Mucosa of stomach (tissue), 1 donor: ENCODE measurements at regions not wholly inside any gene's neighbourhood (a gene's known extent, or its start where the extent isn't known, plus 50 kb on each side); places are given as distances from the start of the nearest gene placed in this dataset.

ENCODE experiments used
- H3K27me3 ChIP-seq: one replicate; pipeline ENCODE4 v1.7.0; 2013; ENCODE audit warnings: mild to moderate bottlenecking, low read length; ENCODE audit not compliant: control insufficient read depth, insufficient read depth
- H3K36me3 ChIP-seq: one replicate; pipeline ENCODE4 v1.7.0; 2013; ENCODE audit warnings: low read length; ENCODE audit not compliant: control insufficient read depth, insufficient read depth
- H3K4me1 ChIP-seq: one replicate; pipeline ENCODE4 v1.7.0; 2013; ENCODE audit warnings: mild to moderate bottlenecking, low read length; ENCODE audit not compliant: control insufficient read depth, insufficient read depth
- H3K4me3 ChIP-seq: one replicate; pipeline ENCODE4 v1.7.0; 2013; ENCODE audit warnings: low read length
- H3K9ac ChIP-seq: one replicate; pipeline ENCODE4 v1.7.0; 2013; ENCODE audit warnings: mild to moderate bottlenecking, low read length, moderate library complexity
- H3K9me3 ChIP-seq: one replicate; pipeline ENCODE4 v1.7.0; 2013; ENCODE audit warnings: mild to moderate bottlenecking, low read length, moderate library complexity; ENCODE audit not compliant: control insufficient read depth
- donor health status: Pancreatic carcinoma.

GRCh38 chr12:92289629-92290349 is 144.1 kb upstream of the BTG1 start:
- no peak overlapping the region for H3K9ac ChIP-seq
- H3K27me3 ChIP-seq = no peaks in the 10 kb centered on the region
- H3K4me3 ChIP-seq = no peak overlapping the region
- no peaks in the 10 kb centered on the region for H3K4me1 ChIP-seq
- no peaks in the 10 kb centered on the region for H3K36me3 ChIP-seq
- no peaks in the 10 kb centered on the region for H3K9me3 ChIP-seq

DNA sequence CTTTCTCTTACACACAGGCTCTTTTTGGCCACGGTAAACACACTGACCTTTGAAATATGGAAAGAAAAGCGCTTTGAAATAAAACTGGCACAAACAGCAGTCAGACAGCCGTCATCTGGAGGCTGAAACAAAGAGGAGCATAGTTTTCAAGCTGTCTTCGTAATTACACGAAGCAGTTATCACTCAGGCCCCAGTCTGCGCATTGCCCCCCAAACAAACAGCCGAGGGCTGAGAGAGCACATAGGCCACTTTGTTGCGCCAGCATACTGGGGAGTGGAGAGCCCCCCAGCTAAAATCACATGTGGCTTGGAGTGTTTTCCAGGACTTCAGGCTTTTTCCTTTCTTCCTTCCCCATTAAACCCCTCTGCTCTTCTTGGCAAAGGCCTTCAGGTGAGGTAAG is 142.9 kb upstream of the BTG1 start:
- Histone ChIP-seq H3K4me1 (no peaks in the 10 kb centered on the region), H3K27me3 (no peaks in the 10 kb centered on the region), H3K36me3 (no peaks in the 10 kb centered on the region), H3K4me3 (no peak overlapping the region), H3K9ac (no peak overlapping the region), H3K9me3 (no peaks in the 10 kb centered on the region)

GRCh38 chr12:92278378-92278828 is 132.8 kb upstream of the BTG1 start:
- no peaks in the 10 kb centered on the region for H3K4me1 ChIP-seq
- no peaks in the 10 kb centered on the region for H3K36me3 ChIP-seq
- H3K4me3 ChIP-seq = no peak overlapping the region
- H3K9me3 ChIP-seq = no peaks in the 10 kb centered on the region
- no peak overlapping the region for H3K9ac ChIP-seq
- no peaks in the 10 kb centered on the region for H3K27me3 ChIP-seq

- Histone ChIP-seq H3K4me1 (no peaks in the 10 kb centered on the region), H3K27me3 (no peaks in the 10 kb centered on the region), H3K9ac (no peak overlapping the region), H3K36me3 (no peaks in the 10 kb centered on the region), H3K9me3 (no peaks in the 10 kb centered on the region), H3K4me3 (no peak overlapping the region)
Measured at GRCh38 chr12:92277795-92278194, 132.1 kb upstream of the BTG1 start.

DNA sequence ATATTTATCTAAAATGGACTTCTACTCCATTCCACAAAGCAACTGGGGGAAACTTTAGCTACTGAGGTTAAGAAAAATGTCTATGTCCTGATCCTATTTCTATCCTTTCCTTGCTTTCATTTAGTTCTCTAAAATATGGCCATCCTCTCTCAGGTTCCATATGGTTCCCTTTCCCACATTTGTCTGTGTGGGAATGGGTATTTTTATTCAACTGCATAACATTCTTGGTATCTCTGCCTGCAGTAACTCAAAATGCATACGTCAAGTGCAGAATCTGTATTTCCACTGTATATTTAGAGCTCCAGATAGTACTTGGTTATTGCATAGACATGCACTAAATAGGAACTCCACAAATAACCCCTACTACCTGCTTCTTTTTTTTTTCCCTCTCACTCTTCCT is 130.6 kb upstream of the BTG1 start:
- H3K9ac ChIP-seq = no peak overlapping the region
- no peaks in the 10 kb centered on the region for H3K9me3 ChIP-seq
- H3K4me3 ChIP-seq = no peak overlapping the region
- no peaks in the 10 kb centered on the region for H3K36me3 ChIP-seq
- H3K27me3 ChIP-seq = no peaks in the 10 kb centered on the region
- H3K4me1 ChIP-seq = no peaks in the 10 kb centered on the region

GRCh38 chr12:92275443-92276154 is 130.0 kb upstream of the BTG1 start:
- no peaks in the 10 kb centered on the region for H3K36me3 ChIP-seq
- H3K27me3 ChIP-seq = no peaks in the 10 kb centered on the region
- no peaks in the 10 kb centered on the region for H3K4me1 ChIP-seq
- H3K9me3 ChIP-seq = no peaks in the 10 kb centered on the region
- no peak overlapping the region for H3K4me3 ChIP-seq
- H3K9ac ChIP-seq = no peak overlapping the region

- no peaks in the 10 kb centered on the region for H3K9me3 ChIP-seq
- no peaks in the 10 kb centered on the region for H3K36me3 ChIP-seq
- H3K9ac ChIP-seq = no peak overlapping the region
- no peaks in the 10 kb centered on the region for H3K4me1 ChIP-seq
- H3K27me3 ChIP-seq = no peaks in the 10 kb centered on the region
- no peak overlapping the region for H3K4me3 ChIP-seq
Measured at GRCh38 chr12:92273076-92273475, 127.4 kb upstream of the BTG1 start.

- no peaks in the 10 kb centered on the region for H3K9me3 ChIP-seq
- no peaks in the 10 kb centered on the region for H3K27me3 ChIP-seq
- no peaks in the 10 kb centered on the region for H3K4me1 ChIP-seq
- H3K9ac ChIP-seq = no peak overlapping the region
- H3K4me3 ChIP-seq = no peak overlapping the region
- H3K36me3 ChIP-seq = no peaks in the 10 kb centered on the region
Measured at GRCh38 chr12:92272061-92272964, 126.7 kb upstream of the BTG1 start.

DNA sequence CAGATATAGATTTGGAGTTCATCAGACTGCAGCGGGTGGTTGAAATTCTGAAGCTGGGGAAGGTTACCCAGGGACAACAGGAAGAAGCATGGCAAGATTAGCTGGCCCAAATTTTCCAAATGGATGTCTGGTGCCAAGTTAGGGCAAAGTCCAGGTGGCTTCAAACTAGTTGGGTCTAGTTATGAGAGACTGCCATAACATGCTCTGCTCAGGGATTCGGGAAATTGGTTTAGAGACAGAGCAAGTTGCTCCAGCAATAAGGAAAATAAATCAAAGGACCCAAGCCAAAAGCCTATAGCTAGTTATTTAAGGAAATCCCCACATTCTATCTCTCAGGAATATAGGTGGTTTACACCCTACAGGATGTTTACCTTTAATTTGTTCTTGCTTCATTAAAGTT is 125.7 kb upstream of the BTG1 start:
- H3K9me3 ChIP-seq = no peaks in the 10 kb centered on the region
- no peaks in the 10 kb centered on the region for H3K36me3 ChIP-seq
- H3K27me3 ChIP-seq = no peaks in the 10 kb centered on the region
- no peaks in the 10 kb centered on the region for H3K4me1 ChIP-seq
- H3K4me3 ChIP-seq = no peak overlapping the region
- no peak overlapping the region for H3K9ac ChIP-seq

DNA sequence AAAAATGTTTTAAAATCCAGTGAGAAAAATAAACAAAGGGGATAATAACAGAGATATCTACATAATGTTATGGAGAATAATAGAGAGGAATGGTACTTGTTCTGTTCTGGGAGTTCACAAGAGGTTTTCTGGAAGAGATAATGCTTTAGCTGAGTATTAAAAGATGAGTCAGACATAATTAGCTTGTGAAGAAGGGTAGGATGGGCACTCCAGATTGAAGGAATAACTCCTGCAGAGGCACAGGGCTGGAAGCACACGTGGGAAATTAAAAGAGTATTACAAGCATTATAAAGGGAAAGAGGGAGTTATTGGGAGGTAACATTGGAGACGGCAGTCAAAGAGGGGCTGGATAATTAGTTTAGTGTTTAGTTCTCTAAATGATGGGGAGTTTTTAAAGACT is 124.9 kb upstream of the BTG1 start:
- Histone ChIP-seq H3K4me1 (no peaks in the 10 kb centered on the region), H3K36me3 (no peaks in the 10 kb centered on the region), H3K9me3 (no peaks in the 10 kb centered on the region), H3K9ac (no peak overlapping the region), H3K4me3 (no peak overlapping the region), H3K27me3 (no peaks in the 10 kb centered on the region)

- no peak overlapping the region for H3K9ac ChIP-seq
- no peaks in the 10 kb centered on the region for H3K9me3 ChIP-seq
- H3K4me3 ChIP-seq = no peak overlapping the region
- H3K36me3 ChIP-seq = no peaks in the 10 kb centered on the region
- no peaks in the 10 kb centered on the region for H3K27me3 ChIP-seq
- H3K4me1 ChIP-seq = no peaks in the 10 kb centered on the region
Measured at GRCh38 chr12:92268946-92269345, 123.3 kb upstream of the BTG1 start.

GRCh38 chr12:92261692-92262091 is 116.0 kb upstream of the BTG1 start:
- H3K36me3 ChIP-seq = no peaks in the 10 kb centered on the region
- H3K9ac ChIP-seq = no peak overlapping the region
- no peaks in the 10 kb centered on the region for H3K9me3 ChIP-seq
- H3K27me3 ChIP-seq = no peaks in the 10 kb centered on the region
- H3K4me3 ChIP-seq = no peak overlapping the region
- no peaks in the 10 kb centered on the region for H3K4me1 ChIP-seq
